ENCODE measurements at regions not wholly inside any gene's neighbourhood (a gene's known extent, or its start where the extent isn't known, plus 50 kb on each side); places are given as distances from the start of the nearest gene placed in this dataset.
"Not testable (repeated sequence)": the region's sequence is repeated elsewhere in the genome, so short reads cannot be mapped to it uniquely, and the experiment has no call there.

- no CpG with 5 or more reads among the region's 2 CpGs for WGBS (ENCODE audit: insufficient coverage, low lambda C conversion rate)
- no peak overlapping the region for H3K27ac ChIP-seq (ENCODE audit: low read length)
Observed at GRCh38 chr1:116291024-116291423, 82.0 kb upstream of the ATP1A1 start.

GRCh38 chr1:116292929-116293725 is 79.9 kb upstream of the ATP1A1 start:
- H3K27me3 ChIP-seq (ENCODE audit: control insufficient read depth, insufficient read depth, low read length), result no peaks in the 10 kb centered on the region
- H3K27ac ChIP-seq (ENCODE audit: low read length), result no peak overlapping the region
- H3K4me3 ChIP-seq (ENCODE audit: low read length), result no peak overlapping the region
- H3K36me3 ChIP-seq (ENCODE audit: control insufficient read depth, insufficient read depth, low read length), result no peaks in the 10 kb centered on the region
- H3K9me3 ChIP-seq (ENCODE audit: control insufficient read depth, low read depth, low read length), result peaks cover 4% of the 10 kb centered on the region
- no CpG with 5 or more reads among the region's 5 CpGs for WGBS (ENCODE audit: insufficient coverage, low lambda C conversion rate)
- H3K4me1 ChIP-seq (ENCODE audit: control insufficient read depth, insufficient read depth, low read length), result no peaks in the 10 kb centered on the region
- no peak for DNase-seq

More at GRCh38 chr1:116291024-116291423, 82.0 kb upstream of the ATP1A1 start:
- Histone ChIP-seq H3K27me3 (ENCODE audit: control insufficient read depth, insufficient read depth, low read length) (no peaks in the 10 kb centered on the region), H3K4me1 (ENCODE audit: control insufficient read depth, insufficient read depth, low read length) (no peaks in the 10 kb centered on the region), H3K36me3 (ENCODE audit: control insufficient read depth, insufficient read depth, low read length) (no peaks in the 10 kb centered on the region), H3K4me3 (ENCODE audit: low read length) (no peak overlapping the region), H3K9me3 (ENCODE audit: control insufficient read depth, low read depth, low read length) (no peaks in the 10 kb centered on the region)
- DNase-seq, result no peak

DNA sequence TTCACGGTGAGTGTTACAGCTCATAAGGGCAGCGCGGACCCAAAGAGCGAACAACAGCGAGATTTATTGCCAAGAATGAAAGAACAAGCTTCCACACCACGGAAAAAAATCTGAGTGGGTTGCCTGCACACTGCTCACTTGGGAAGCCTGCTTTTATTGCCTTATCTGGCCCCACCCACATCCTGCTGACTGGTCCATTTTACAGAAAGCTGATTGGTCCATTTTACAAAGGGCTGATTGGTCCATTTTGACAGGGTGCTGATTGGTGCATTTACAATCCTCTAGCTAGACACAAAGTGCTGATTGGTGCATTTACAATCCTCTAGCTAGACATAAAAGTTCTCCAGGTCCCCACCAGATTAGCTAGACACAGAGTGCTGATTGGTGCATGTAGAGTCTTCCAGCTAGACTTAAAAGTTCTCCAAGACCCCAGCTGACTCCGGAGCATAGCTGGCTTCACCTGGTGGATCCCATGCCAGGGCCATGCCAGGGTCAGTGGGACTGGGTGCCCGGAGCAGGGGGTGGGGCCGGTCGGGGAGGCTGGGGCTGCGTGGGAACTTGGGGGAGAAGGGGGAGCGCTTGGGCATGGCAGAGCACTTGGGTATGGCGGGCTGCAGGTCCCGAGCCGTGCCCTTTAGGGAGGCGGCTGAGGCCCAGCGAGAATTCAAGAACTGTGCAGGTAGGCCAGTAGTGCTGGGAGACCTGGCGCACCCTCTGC is 75.4 kb upstream of the ATP1A1 start:
- no peaks in the 10 kb centered on the region for H3K4me1 ChIP-seq (ENCODE audit: control insufficient read depth, insufficient read depth, low read length)
- no peak overlapping the region for H3K4me3 ChIP-seq (ENCODE audit: low read length)
- DNase-seq, result no peak
- no CpG with 5 or more reads among the region's 18 CpGs for WGBS (ENCODE audit: insufficient coverage, low lambda C conversion rate)
- H3K27me3 ChIP-seq (ENCODE audit: control insufficient read depth, insufficient read depth, low read length), result no peaks in the 10 kb centered on the region
- peaks cover 7% of the 10 kb centered on the region for H3K9me3 ChIP-seq (ENCODE audit: control insufficient read depth, low read depth, low read length)
- no peak overlapping the region for H3K27ac ChIP-seq (ENCODE audit: low read length)
- H3K36me3 ChIP-seq (ENCODE audit: control insufficient read depth, insufficient read depth, low read length), result no peaks in the 10 kb centered on the region

DNA sequence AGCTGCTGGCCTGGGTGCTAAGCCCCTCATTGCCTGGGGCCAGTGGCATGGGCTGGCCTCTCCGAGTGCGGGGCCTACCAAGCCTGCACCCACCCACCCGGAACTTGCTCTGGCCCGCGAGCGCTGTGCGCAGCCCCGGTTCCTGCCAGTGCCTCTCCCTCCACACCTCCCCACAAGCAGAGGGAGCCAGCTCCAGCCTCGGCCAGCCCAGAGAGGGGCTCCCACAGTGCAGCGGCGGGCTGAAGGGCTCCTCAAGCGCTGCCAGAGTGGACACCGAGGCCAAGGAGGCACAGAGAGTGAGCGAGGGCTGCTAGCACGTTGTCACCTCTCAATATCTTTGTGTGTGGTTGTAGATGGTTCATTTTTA is 74.8 kb upstream of the ATP1A1 start:
- not testable (repeated sequence) for H3K27me3 ChIP-seq (ENCODE audit: control insufficient read depth, insufficient read depth, low read length); H3K4me1 ChIP-seq (ENCODE audit: control insufficient read depth, insufficient read depth, low read length); H3K36me3 ChIP-seq (ENCODE audit: control insufficient read depth, insufficient read depth, low read length); H3K9me3 ChIP-seq (ENCODE audit: control insufficient read depth, low read depth, low read length); H3K4me3 ChIP-seq (ENCODE audit: low read length); H3K27ac ChIP-seq (ENCODE audit: low read length); DNase-seq
- no CpG with 5 or more reads among the region's 15 CpGs for WGBS (ENCODE audit: insufficient coverage, low lambda C conversion rate)

DNA sequence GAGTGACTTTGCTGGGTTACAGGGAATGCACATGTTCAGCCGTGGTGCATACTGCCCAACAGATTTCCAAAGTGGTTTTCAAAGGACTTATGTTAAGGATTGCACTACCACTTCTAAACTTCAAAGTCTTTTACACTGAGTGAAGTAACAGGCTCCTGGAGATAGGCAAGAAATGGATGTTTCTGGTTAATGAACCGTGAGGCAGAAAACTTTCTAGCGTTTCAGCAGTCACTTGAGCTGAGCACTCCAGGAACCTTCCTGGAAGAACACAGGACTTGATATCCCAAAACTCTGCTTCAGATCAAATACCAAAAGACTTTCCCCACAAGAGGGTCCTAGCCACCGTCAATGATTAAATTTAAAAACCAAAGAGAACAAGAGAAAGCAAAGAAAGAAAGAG is 74.3 kb upstream of the ATP1A1 start:
- 100% methylated on average over 2 of the region's 4 CpGs for WGBS (ENCODE audit: insufficient coverage, low lambda C conversion rate)
- no peak overlapping the region for H3K27ac ChIP-seq (ENCODE audit: low read length)

DNA sequence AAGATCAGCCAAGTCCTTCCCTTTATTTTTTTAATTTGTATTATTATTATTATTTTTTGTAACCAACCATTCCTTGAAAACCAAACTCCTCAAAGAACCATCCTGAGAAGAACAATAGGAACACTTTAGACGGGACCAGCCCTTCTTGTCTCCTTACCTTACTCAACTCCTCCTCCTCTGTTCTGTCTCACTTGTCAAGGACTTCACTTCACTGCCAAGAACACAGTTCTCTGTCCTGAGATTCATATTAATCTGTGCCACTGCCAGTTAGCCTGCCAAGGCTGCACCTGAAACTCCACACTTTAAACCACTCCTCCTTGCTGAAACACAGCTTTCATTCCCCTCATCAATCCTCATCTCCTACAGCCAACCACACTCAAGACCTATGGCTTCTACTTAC is 73.8 kb upstream of the ATP1A1 start:
- no peak overlapping the region for H3K27ac ChIP-seq (ENCODE audit: low read length)
- no peaks in the 10 kb centered on the region for H3K36me3 ChIP-seq (ENCODE audit: control insufficient read depth, insufficient read depth, low read length)
- H3K4me1 ChIP-seq (ENCODE audit: control insufficient read depth, insufficient read depth, low read length), result no peaks in the 10 kb centered on the region
- peaks cover 7% of the 10 kb centered on the region for H3K9me3 ChIP-seq (ENCODE audit: control insufficient read depth, low read depth, low read length)
- WGBS (ENCODE audit: insufficient coverage, low lambda C conversion rate), result 100% methylated on average over 1 of the region's 1 CpG
- no peaks in the 10 kb centered on the region for H3K27me3 ChIP-seq (ENCODE audit: control insufficient read depth, insufficient read depth, low read length)
- no peak for DNase-seq
- H3K4me3 ChIP-seq (ENCODE audit: low read length), result no peak overlapping the region

More for the DNA sequence above, 74.3 kb upstream of the ATP1A1 start:
- Histone ChIP-seq H3K36me3 (ENCODE audit: control insufficient read depth, insufficient read depth, low read length) (no peaks in the 10 kb centered on the region), H3K27me3 (ENCODE audit: control insufficient read depth, insufficient read depth, low read length) (no peaks in the 10 kb centered on the region), H3K4me1 (ENCODE audit: control insufficient read depth, insufficient read depth, low read length) (no peaks in the 10 kb centered on the region), H3K4me3 (ENCODE audit: low read length) (no peak overlapping the region), H3K9me3 (ENCODE audit: control insufficient read depth, low read depth, low read length) (peaks cover 7% of the 10 kb centered on the region)
- DNase-seq, result no peak

DNA sequence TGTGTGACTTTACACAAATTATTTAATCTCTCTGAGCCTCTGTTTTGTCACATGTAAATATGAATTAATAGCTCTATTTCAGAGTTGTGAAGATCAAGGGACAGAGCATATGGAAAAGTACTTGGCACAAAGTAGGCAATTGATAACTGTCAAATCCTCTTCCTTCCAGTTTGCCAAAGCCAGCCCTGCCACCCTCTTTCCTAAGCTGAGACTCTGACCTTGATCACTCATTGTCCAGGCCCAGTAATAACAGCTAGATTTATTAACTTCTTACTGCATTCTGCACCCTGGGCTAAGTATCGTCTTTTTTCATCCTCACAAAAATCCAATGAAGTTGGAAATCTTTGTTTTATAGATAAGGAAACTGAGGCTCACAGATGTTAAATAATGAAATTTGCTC is 70.8 kb upstream of the ATP1A1 start:
- WGBS (ENCODE audit: insufficient coverage, low lambda C conversion rate), result no CpG with 5 or more reads among the region's 1 CpG
- no peaks in the 10 kb centered on the region for H3K36me3 ChIP-seq (ENCODE audit: control insufficient read depth, insufficient read depth, low read length)
- peaks cover 7% of the 10 kb centered on the region for H3K9me3 ChIP-seq (ENCODE audit: control insufficient read depth, low read depth, low read length)
- no peak overlapping the region for H3K27ac ChIP-seq (ENCODE audit: low read length)
- H3K27me3 ChIP-seq (ENCODE audit: control insufficient read depth, insufficient read depth, low read length), result no peaks in the 10 kb centered on the region
- DNase-seq, result no peak
- H3K4me1 ChIP-seq (ENCODE audit: control insufficient read depth, insufficient read depth, low read length), result no peaks in the 10 kb centered on the region
- H3K4me3 ChIP-seq (ENCODE audit: low read length), result no peak overlapping the region

DNA sequence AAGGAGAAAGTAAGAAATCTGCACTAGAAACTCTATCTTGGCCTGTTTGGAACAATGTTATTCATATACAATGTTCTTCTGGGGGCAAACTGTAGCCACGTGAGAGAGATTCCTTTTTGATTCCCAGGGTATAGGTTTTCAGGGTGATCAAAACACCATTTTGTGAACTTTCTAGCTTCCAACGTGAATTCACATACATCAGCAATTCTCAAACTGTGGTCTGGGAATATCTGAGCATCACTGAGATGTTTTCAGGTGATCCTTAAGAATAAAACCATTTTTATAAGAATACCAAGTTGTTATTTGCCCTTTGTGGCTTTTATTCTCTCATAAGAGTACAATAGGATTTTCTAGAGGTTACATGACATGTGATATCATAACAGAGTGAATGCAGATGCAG is 66.9 kb upstream of the ATP1A1 start:
- no peaks in the 10 kb centered on the region for H3K9me3 ChIP-seq (ENCODE audit: control insufficient read depth, low read depth, low read length)
- no peaks in the 10 kb centered on the region for H3K36me3 ChIP-seq (ENCODE audit: control insufficient read depth, insufficient read depth, low read length)
- no peaks in the 10 kb centered on the region for H3K27me3 ChIP-seq (ENCODE audit: control insufficient read depth, insufficient read depth, low read length)
- WGBS (ENCODE audit: insufficient coverage, low lambda C conversion rate), result no CpG with 5 or more reads among the region's 2 CpGs
- H3K4me3 ChIP-seq (ENCODE audit: low read length), result no peak overlapping the region
- H3K27ac ChIP-seq (ENCODE audit: low read length), result no peak overlapping the region
- peaks cover 2% of the 10 kb centered on the region for H3K4me1 ChIP-seq (ENCODE audit: control insufficient read depth, insufficient read depth, low read length)
- DNase-seq, result no peak

- no peaks in the 10 kb centered on the region for H3K27me3 ChIP-seq (ENCODE audit: control insufficient read depth, insufficient read depth, low read length)
- no peaks in the 10 kb centered on the region for H3K36me3 ChIP-seq (ENCODE audit: control insufficient read depth, insufficient read depth, low read length)
- DNase-seq, result no peak
- no peaks in the 10 kb centered on the region for H3K9me3 ChIP-seq (ENCODE audit: control insufficient read depth, low read depth, low read length)
- no peak overlapping the region for H3K4me3 ChIP-seq (ENCODE audit: low read length)
- H3K4me1 ChIP-seq (ENCODE audit: control insufficient read depth, insufficient read depth, low read length), result peaks cover 10% of the 10 kb centered on the region
- 73% methylated on average over 2 of the region's 5 CpGs for WGBS (ENCODE audit: insufficient coverage, low lambda C conversion rate)
- H3K27ac ChIP-seq (ENCODE audit: low read length), result no peak overlapping the region
Observed at GRCh38 chr1:116306840-116307442, 66.1 kb upstream of the ATP1A1 start.

DNA sequence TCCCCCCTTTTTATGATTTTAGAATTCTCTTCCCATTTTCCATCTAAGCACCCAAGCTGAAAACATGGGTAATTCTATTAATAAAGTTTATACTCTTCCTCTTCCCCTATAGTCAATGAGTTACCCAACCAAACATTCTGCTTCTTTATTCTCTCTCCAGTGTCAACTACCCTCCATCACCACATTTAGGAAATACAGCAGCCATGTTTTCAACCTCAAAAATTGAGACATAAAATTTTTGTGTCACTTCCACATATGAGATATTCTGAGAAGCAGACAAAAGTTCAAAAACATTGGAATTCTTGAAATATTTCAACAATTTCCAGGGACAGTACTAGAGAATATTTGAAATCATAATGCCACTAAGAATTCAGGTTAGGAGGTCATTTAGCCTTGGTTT is 64.8 kb upstream of the ATP1A1 start:
- Histone ChIP-seq H3K36me3 (ENCODE audit: control insufficient read depth, insufficient read depth, low read length) (no peaks in the 10 kb centered on the region), H3K27me3 (ENCODE audit: control insufficient read depth, insufficient read depth, low read length) (no peaks in the 10 kb centered on the region), H3K9me3 (ENCODE audit: control insufficient read depth, low read depth, low read length) (no peaks in the 10 kb centered on the region), H3K4me3 (ENCODE audit: low read length) (no peak overlapping the region), H3K4me1 (ENCODE audit: control insufficient read depth, insufficient read depth, low read length) (peaks cover 23% of the 10 kb centered on the region), H3K27ac (ENCODE audit: low read length) (no peak overlapping the region)
- DNase-seq, result no peak

Measured in large intestine (tissue), 3 donors.